WTC11 (cell line): ENCODE measurements at regions not wholly inside any gene's neighbourhood (a gene's known extent, or its start where the extent isn't known, plus 50 kb on each side); places are given as distances from the start of the nearest gene placed in this dataset.

ENCODE experiments used
- ATAC-seq: fragments of 200-7000 bp; cut with Tn5 transposase; 2 replicates; pipeline ENCODE4 v1.10.0; 2021; ENCODE audit warnings: mild to moderate bottlenecking, moderate library complexity
- CTCF ChIA-PET: fragments of 300-600 bp; sonication (Branson Sonifier 250); formaldehyde crosslinking; loops from one replicate; lab custom pipeline; 2021; ENCODE audit warnings: antibody characterized with exemption; lab: Charles Lee
- POLR2A ChIA-PET: fragments of 350-600 bp; sonication (Branson Sonifier 250); formaldehyde crosslinking; loops from one replicate; lab custom pipeline; 2021; ENCODE audit warnings: antibody characterized with exemption; lab: Charles Lee
- DNase-seq: peaks from one replicate; pipeline ENCODE4 v3.0.0; 2021; ENCODE audit warnings: low spot score
- H3K27ac Mint-ChIP-seq: 2 replicates; pipeline ENCODE4 v1.8.0; 2021; ENCODE audit warnings: mixed read lengths
- H3K27me3 Mint-ChIP-seq: 2 replicates; pipeline ENCODE4 v1.8.0; 2021; ENCODE audit warnings: low read depth, mild to moderate bottlenecking, moderate library complexity, mixed read lengths
- H3K36me3 Mint-ChIP-seq: 2 replicates; pipeline ENCODE4 v1.8.0; 2021; ENCODE audit warnings: mixed read lengths
- H3K4me1 Mint-ChIP-seq: 2 replicates; pipeline ENCODE4 v1.8.0; 2022; ENCODE audit warnings: mixed read lengths
- H3K4me3 Mint-ChIP-seq: 2 replicates; pipeline ENCODE4 v1.8.0; 2021; ENCODE audit warnings: mild to moderate bottlenecking, moderate library complexity, mixed read lengths
- H3K9me3 Mint-ChIP-seq: 2 replicates; pipeline ENCODE4 v1.8.0; 2021; ENCODE audit warnings: mixed read lengths
- CBFB ChIP-seq: sonication (generic); formaldehyde crosslinking; IDR thresholded peaks from 2 replicates; pipeline ENCODE4 v1.8.1; 2022; ENCODE audit warnings: mild to moderate bottlenecking, low read depth, missing genetic modification reagents
- CREB1 ChIP-seq: sonication (generic); formaldehyde crosslinking; IDR thresholded peaks from 2 replicates; pipeline ENCODE4 v1.8.0; 2023; ENCODE audit warnings: mild to moderate bottlenecking, missing genetic modification reagents
- ELF4 ChIP-seq: sonication (generic); formaldehyde crosslinking; IDR thresholded peaks from 2 replicates; pipeline ENCODE4 v1.8.1; 2022; ENCODE audit warnings: low read depth, mild to moderate bottlenecking, moderate library complexity, missing genetic modification reagents
- FOXP1 ChIP-seq: sonication (generic); formaldehyde crosslinking; IDR thresholded peaks from 2 replicates; pipeline ENCODE4 v1.8.0; 2022; ENCODE audit warnings: missing genetic modification reagents, mild to moderate bottlenecking, moderate library complexity, borderline replicate concordance
- GTF2I ChIP-seq: fragments of 250-450 bp; sonication (Bioruptor Pico); conservative IDR thresholded peaks from 2 replicates; pipeline ENCODE4 v1.4.0; 2021; ENCODE audit warnings: mild to moderate bottlenecking
- MXD4 ChIP-seq: fragments of 250-450 bp; sonication (Bioruptor Pico); IDR thresholded peaks from 2 replicates; pipeline ENCODE4 v1.8.0; 2021; ENCODE audit warnings: mild to moderate bottlenecking, moderate library complexity, borderline replicate concordance
- NR2C2 ChIP-seq: sonication (generic); formaldehyde crosslinking; IDR thresholded peaks from 2 replicates; pipeline ENCODE4 v1.8.0; 2022; ENCODE audit warnings: mild to moderate bottlenecking, missing genetic modification reagents
- NR3C1 ChIP-seq: sonication (generic); formaldehyde crosslinking; conservative IDR thresholded peaks from 2 replicates; pipeline ENCODE4 v1.8.1; 2023; ENCODE audit warnings: low read depth, mild to moderate bottlenecking, missing genetic modification reagents
- TCF7 ChIP-seq: sonication (generic); formaldehyde crosslinking; IDR thresholded peaks from 2 replicates; pipeline ENCODE4 v1.8.0; 2022; ENCODE audit warnings: mild to moderate bottlenecking, low read depth, missing genetic modification reagents, moderate library complexity
- TEAD4 ChIP-seq: sonication (generic); formaldehyde crosslinking; IDR thresholded peaks from 2 replicates; pipeline ENCODE4 v1.8.0; 2022; ENCODE audit warnings: mild to moderate bottlenecking, missing genetic modification reagents
- ZNF138 ChIP-seq: sonication (generic); formaldehyde crosslinking; conservative IDR thresholded peaks from 2 replicates; pipeline ENCODE4 v1.8.1; 2022; ENCODE audit warnings: mild to moderate bottlenecking, moderate library complexity, missing genetic modification reagents
- ZNF232 ChIP-seq: sonication (generic); formaldehyde crosslinking; IDR thresholded peaks from 2 replicates; pipeline ENCODE4 v1.8.0; 2022; ENCODE audit warnings: mild to moderate bottlenecking, missing genetic modification reagents
- TF ChIP-seq, protein P1 (sequence below): fragments of 250-450 bp; sonication (Bioruptor Pico); IDR thresholded peaks from 2 replicates; pipeline ENCODE4 v1.8.0; 2021; ENCODE audit warnings: mild to moderate bottlenecking
- TF ChIP-seq, protein P2 (sequence below): fragments of 250-450 bp; sonication (Bioruptor Pico); IDR thresholded peaks from 2 replicates; pipeline ENCODE4 v2.1.2; 2022; ENCODE audit warnings: mild to moderate bottlenecking, moderate library complexity
- TF ChIP-seq, protein P3 (sequence below): fragments of 250-450 bp; sonication (Bioruptor Pico); IDR thresholded peaks from 2 replicates; pipeline ENCODE4 v1.9.0; 2021; ENCODE audit warnings: mild to moderate bottlenecking
- TF ChIP-seq, protein P4 (sequence below): sonication (generic); formaldehyde crosslinking; IDR thresholded peaks from 2 replicates; pipeline ENCODE4 v1.8.0; 2022; ENCODE audit warnings: mild to moderate bottlenecking, missing genetic modification reagents
- TF ChIP-seq, protein P5 (sequence below): fragments of 250-450 bp; sonication (Bioruptor Pico); conservative IDR thresholded peaks from 2 replicates; pipeline ENCODE4 v1.9.0; 2021; ENCODE audit warnings: mild to moderate bottlenecking
- TF ChIP-seq, protein P6 (sequence below): sonication (generic); formaldehyde crosslinking; IDR thresholded peaks from 2 replicates; pipeline ENCODE4 v1.8.1; 2022; ENCODE audit warnings: low read depth, mild to moderate bottlenecking, moderate library complexity, missing genetic modification reagents, borderline replicate concordance
- TF ChIP-seq, protein P7 (sequence below): sonication (generic); formaldehyde crosslinking; IDR thresholded peaks from 2 replicates; pipeline ENCODE4 v1.8.1; 2023; ENCODE audit warnings: mild to moderate bottlenecking, missing genetic modification reagents, borderline replicate concordance

DNA sequence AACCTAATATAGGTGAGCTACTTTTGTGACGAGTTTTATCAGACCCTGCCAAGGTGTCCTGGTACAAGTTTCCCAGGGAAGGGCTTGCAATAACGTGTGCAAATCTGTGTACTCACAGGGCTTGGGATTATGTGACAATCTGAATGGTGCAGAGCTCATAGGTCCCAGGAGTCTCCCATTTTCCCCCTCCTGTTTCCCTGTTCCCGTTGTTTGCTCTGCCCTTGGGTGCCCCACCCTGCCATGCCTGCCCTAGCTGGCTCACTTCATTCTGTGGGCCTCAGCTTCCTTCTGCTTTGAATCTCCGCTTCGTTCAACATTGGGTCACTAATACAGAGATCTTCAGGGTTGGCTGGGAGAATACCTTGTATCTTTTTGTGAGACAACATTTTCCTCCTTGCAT, 90.3 kb upstream of the HPF1 start (continued):
- no peak for TF ChIP-seq CREB1 (CRISPR knock-in tag)
- TF ChIP-seq, protein P1, sequence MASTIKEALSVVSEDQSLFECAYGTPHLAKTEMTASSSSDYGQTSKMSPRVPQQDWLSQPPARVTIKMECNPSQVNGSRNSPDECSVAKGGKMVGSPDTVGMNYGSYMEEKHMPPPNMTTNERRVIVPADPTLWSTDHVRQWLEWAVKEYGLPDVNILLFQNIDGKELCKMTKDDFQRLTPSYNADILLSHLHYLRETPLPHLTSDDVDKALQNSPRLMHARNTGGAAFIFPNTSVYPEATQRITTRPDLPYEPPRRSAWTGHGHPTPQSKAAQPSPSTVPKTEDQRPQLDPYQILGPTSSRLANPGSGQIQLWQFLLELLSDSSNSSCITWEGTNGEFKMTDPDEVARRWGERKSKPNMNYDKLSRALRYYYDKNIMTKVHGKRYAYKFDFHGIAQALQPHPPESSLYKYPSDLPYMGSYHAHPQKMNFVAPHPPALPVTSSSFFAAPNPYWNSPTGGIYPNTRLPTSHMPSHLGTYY (CRISPR knock-in tag), result no peak

DNA sequence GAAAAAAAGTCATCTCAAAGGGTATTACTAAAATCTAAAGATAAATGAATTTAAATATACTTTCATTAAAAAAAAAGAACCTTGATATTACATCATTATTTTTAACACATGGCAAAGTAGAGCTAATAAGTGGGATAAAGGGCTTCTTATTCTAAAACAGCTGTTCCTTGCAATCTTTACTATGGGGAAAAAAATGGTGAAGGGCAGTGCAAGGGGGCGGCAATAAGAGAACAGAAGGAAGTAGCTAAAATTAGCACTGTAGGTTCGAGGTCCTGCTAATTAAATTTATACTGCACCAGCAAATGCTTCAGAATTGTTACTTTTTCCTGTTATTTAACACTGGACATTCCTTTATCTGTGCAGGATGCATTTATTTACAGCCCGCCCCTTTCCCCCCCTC, 89.4 kb upstream of the HPF1 start:
- ATAC-seq (no peak), DNase-seq (no peak)
- no peak overlapping the region for H3K27ac Mint-ChIP-seq
- TF ChIP-seq ZNF138 (CRISPR knock-in tag) (no peak), TEAD4 (CRISPR knock-in tag) (no peak), ELF4 (CRISPR knock-in tag) (no peak), ZNF232 (CRISPR knock-in tag) (no peak)
- TF ChIP-seq, protein P2, sequence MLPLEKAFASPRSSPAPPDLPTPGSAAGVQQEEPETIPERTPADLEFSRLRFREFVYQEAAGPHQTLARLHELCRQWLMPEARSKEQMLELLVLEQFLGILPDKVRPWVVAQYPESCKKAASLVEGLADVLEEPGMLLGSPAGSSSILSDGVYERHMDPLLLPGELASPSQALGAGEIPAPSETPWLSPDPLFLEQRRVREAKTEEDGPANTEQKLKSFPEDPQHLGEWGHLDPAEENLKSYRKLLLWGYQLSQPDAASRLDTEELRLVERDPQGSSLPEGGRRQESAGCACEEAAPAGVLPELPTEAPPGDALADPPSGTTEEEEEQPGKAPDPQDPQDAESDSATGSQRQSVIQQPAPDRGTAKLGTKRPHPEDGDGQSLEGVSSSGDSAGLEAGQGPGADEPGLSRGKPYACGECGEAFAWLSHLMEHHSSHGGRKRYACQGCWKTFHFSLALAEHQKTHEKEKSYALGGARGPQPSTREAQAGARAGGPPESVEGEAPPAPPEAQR (CRISPR knock-in tag), result no peak
- TF ChIP-seq, protein P3, sequence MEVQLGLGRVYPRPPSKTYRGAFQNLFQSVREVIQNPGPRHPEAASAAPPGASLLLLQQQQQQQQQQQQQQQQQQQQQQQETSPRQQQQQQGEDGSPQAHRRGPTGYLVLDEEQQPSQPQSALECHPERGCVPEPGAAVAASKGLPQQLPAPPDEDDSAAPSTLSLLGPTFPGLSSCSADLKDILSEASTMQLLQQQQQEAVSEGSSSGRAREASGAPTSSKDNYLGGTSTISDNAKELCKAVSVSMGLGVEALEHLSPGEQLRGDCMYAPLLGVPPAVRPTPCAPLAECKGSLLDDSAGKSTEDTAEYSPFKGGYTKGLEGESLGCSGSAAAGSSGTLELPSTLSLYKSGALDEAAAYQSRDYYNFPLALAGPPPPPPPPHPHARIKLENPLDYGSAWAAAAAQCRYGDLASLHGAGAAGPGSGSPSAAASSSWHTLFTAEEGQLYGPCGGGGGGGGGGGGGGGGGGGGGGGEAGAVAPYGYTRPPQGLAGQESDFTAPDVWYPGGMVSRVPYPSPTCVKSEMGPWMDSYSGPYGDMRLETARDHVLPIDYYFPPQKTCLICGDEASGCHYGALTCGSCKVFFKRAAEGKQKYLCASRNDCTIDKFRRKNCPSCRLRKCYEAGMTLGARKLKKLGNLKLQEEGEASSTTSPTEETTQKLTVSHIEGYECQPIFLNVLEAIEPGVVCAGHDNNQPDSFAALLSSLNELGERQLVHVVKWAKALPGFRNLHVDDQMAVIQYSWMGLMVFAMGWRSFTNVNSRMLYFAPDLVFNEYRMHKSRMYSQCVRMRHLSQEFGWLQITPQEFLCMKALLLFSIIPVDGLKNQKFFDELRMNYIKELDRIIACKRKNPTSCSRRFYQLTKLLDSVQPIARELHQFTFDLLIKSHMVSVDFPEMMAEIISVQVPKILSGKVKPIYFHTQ (CRISPR knock-in tag), result no peak
- H3K9me3 Mint-ChIP-seq, result no peaks in the 10 kb centered on the region
- CTCF ChIA-PET, result no interaction called here
- no peaks in the 10 kb centered on the region for H3K27me3 Mint-ChIP-seq
- no peaks in the 10 kb centered on the region for H3K36me3 Mint-ChIP-seq
- no peak overlapping the region for H3K4me3 Mint-ChIP-seq
- POLR2A ChIA-PET, result no interaction called here
- peaks cover 12% of the 10 kb centered on the region for H3K4me1 Mint-ChIP-seq

DNA sequence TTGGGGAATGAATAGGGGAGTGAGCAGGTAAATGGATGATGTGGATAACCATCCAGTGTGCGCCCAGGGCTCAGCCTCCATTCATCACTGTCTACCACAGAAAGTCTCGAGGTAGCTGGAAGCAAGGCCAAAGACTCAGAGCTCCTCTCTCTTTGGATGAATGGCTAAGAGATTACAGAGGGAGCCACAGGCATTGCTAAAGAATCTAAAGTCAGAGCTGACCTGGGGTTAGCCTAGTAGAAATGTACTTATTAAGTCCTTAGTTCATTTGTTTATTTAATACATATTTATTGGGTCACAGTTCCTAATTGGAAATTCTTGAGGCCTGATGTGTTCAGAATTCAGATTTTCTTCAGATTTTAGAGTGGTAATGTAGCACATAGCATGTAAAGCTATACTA, 88.7 kb upstream of the HPF1 start:
- ATAC-seq (no peak), DNase-seq (no peak)
- no peaks in the 10 kb centered on the region for H3K36me3 Mint-ChIP-seq
- ChIA-PET CTCF (interaction anchor here (1.5 kb wide), 1 partner anchor 55 kb away, joined by 3 read pairs; no protein-coding TSS in a partner anchor), POLR2A (no interaction called here)
- no peak overlapping the region for H3K4me3 Mint-ChIP-seq
- H3K9me3 Mint-ChIP-seq, result no peaks in the 10 kb centered on the region
- no peak overlapping the region for H3K27ac Mint-ChIP-seq
- no peaks in the 10 kb centered on the region for H3K27me3 Mint-ChIP-seq
- H3K4me1 Mint-ChIP-seq, result peaks cover 12% of the 10 kb centered on the region
- TF ChIP-seq FOXP1 (CRISPR knock-in tag) (no peak), NR2C2 (CRISPR knock-in tag) (no peak), MXD4 (CRISPR knock-in tag) (no peak), CBFB (CRISPR knock-in tag) (no peak), TCF7 (CRISPR knock-in tag) (no peak), ELF4 (CRISPR knock-in tag) (no peak), GTF2I (CRISPR knock-in tag) (no peak), NR3C1 (no peak), ZNF138 (CRISPR knock-in tag) (no peak)
- TF ChIP-seq, protein P4, sequence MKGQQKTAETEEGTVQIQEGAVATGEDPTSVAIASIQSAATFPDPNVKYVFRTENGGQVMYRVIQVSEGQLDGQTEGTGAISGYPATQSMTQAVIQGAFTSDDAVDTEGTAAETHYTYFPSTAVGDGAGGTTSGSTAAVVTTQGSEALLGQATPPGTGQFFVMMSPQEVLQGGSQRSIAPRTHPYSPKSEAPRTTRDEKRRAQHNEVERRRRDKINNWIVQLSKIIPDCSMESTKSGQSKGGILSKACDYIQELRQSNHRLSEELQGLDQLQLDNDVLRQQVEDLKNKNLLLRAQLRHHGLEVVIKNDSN, result no peak
- TF ChIP-seq, protein P5, sequence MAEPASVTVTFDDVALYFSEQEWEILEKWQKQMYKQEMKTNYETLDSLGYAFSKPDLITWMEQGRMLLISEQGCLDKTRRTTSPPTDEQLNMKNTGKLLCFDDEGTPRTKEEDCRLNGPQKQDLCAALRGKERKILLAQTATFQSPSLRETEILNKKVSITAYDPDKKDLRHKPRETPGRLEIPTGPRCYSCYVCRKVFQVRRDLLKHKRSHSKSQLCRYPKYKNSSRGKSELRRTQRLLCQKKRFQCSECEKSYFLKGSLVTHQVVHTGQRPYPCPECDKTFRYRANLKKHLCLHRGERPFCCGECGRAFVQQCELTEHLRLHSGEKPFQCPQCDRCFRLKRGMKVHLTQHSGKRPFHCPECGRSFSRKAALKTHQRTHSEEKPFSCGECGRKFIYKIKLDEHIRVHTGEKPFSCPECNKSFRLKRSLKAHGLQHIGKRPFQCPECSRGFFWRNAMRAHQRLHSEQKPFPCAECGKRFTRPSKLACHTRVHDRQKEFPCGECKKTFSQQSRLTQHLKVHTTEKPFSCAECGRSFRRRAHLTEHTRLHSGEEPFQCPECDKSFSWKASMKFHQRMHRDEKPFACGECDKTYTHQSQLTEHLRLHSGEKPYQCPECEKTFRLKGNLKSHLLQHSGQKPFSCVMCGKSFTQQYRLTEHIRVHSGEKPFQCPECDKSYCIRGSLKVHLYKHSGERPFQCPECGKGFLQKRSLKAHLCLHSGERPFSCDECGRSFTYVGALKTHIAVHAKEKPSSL (CRISPR knock-in tag), result no peak
- TF ChIP-seq, protein P6, sequence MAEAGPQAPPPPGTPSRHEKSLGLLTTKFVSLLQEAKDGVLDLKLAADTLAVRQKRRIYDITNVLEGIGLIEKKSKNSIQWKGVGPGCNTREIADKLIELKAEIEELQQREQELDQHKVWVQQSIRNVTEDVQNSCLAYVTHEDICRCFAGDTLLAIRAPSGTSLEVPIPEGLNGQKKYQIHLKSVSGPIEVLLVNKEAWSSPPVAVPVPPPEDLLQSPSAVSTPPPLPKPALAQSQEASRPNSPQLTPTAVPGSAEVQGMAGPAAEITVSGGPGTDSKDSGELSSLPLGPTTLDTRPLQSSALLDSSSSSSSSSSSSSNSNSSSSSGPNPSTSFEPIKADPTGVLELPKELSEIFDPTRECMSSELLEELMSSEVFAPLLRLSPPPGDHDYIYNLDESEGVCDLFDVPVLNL (CRISPR knock-in tag), result no peak
- TF ChIP-seq, protein P7, sequence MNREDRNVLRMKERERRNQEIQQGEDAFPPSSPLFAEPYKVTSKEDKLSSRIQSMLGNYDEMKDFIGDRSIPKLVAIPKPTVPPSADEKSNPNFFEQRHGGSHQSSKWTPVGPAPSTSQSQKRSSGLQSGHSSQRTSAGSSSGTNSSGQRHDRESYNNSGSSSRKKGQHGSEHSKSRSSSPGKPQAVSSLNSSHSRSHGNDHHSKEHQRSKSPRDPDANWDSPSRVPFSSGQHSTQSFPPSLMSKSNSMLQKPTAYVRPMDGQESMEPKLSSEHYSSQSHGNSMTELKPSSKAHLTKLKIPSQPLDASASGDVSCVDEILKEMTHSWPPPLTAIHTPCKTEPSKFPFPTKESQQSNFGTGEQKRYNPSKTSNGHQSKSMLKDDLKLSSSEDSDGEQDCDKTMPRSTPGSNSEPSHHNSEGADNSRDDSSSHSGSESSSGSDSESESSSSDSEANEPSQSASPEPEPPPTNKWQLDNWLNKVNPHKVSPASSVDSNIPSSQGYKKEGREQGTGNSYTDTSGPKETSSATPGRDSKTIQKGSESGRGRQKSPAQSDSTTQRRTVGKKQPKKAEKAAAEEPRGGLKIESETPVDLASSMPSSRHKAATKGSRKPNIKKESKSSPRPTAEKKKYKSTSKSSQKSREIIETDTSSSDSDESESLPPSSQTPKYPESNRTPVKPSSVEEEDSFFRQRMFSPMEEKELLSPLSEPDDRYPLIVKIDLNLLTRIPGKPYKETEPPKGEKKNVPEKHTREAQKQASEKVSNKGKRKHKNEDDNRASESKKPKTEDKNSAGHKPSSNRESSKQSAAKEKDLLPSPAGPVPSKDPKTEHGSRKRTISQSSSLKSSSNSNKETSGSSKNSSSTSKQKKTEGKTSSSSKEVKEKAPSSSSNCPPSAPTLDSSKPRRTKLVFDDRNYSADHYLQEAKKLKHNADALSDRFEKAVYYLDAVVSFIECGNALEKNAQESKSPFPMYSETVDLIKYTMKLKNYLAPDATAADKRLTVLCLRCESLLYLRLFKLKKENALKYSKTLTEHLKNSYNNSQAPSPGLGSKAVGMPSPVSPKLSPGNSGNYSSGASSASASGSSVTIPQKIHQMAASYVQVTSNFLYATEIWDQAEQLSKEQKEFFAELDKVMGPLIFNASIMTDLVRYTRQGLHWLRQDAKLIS (CRISPR knock-in tag), result no peak
